HEK293 (cell line): ENCODE measurements at regions not wholly inside any gene's neighbourhood (a gene's known extent, or its start where the extent isn't known, plus 50 kb on each side); places are given as distances from the start of the nearest gene placed in this dataset.

ENCODE experiments used
- CTCF ChIP-seq: fragments of 450-650 bp; formaldehyde crosslinking; IDR thresholded peaks from 2 replicates; pipeline ENCODE4 v1.5.1; 2016; ENCODE audit warnings: missing biosample characterization, missing genetic modification characterization
- RBAK ChIP-seq: fragments of 450-650 bp; formaldehyde crosslinking; IDR thresholded peaks from 2 replicates; pipeline ENCODE4 v1.5.1; 2016; ENCODE audit warnings: missing biosample characterization, missing genetic modification characterization
- ZBTB21 ChIP-seq: fragments of 450-650 bp; formaldehyde crosslinking; IDR thresholded peaks from 2 replicates; pipeline ENCODE4 v1.5.1; 2017; ENCODE audit warnings: missing biosample characterization, missing genetic modification characterization
- ZNF146 ChIP-seq: fragments of 450-650 bp; formaldehyde crosslinking; IDR thresholded peaks from 2 replicates; pipeline ENCODE4 v1.5.1; 2016; ENCODE audit warnings: missing biosample characterization, missing genetic modification characterization
- ZNF302 ChIP-seq: fragments of 450-650 bp; formaldehyde crosslinking; IDR thresholded peaks from 2 replicates; pipeline ENCODE4 v1.5.1; 2016; ENCODE audit warnings: missing biosample characterization, missing genetic modification characterization, low read depth
- ZNF580 ChIP-seq: fragments of 450-650 bp; formaldehyde crosslinking; IDR thresholded peaks from 2 replicates; pipeline ENCODE4 v1.5.1; 2016; ENCODE audit warnings: missing biosample characterization, missing genetic modification characterization
- ZNF600 ChIP-seq: fragments of 450-650 bp; formaldehyde crosslinking; IDR thresholded peaks from 2 replicates; pipeline ENCODE4 v1.5.1; 2016; ENCODE audit warnings: missing biosample characterization, missing genetic modification characterization
- ZNF639 ChIP-seq: fragments of 450-650 bp; formaldehyde crosslinking; IDR thresholded peaks from 2 replicates; pipeline ENCODE4 v1.5.1; 2016; ENCODE audit warnings: missing biosample characterization, missing genetic modification characterization

GRCh38 chr6:115839583-115840181 lies 221.0 kb downstream of the FRK start:
- TF ChIP-seq CTCF (no peak), ZNF302 (no peak), ZNF146 (tag by site-specific recombination) (no peak), ZNF639 (no peak), ZNF580 (tag by site-specific recombination) (no peak), ZBTB21 (tag by site-specific recombination) (no peak), ZNF600 (tag by site-specific recombination) (no peak), RBAK (no peak)
